Caco-2 (cell line): ENCODE measurements at regions not wholly inside any gene's neighbourhood (a gene's known extent, or its start where the extent isn't known, plus 50 kb on each side); places are given as distances from the start of the nearest gene placed in this dataset.

Experiments
- BruUV-seq: library from RNA; stranded (reverse); fragments of 400-500 nt; replicated peaks from 2 replicates; lab custom pipeline; 2021; lab: Mats Ljungman, UMichigan
- CTCF ChIA-PET: fragments of 300-600 bp; sonication (Branson Sonifier 250); formaldehyde crosslinking; loops from one replicate; lab custom pipeline; 2022; ENCODE audit warnings: antibody characterized with exemption; lab: Charles Lee
- POLR2A ChIA-PET: fragments of 300-600 bp; sonication (Branson Sonifier 250); formaldehyde crosslinking; loops from one replicate; lab custom pipeline; 2022; ENCODE audit warnings: antibody characterized with exemption; lab: Charles Lee
- DNase-seq, 2 experiments: peaks; one replicate each; pipeline versions ENCODE4 v3.0.0 to v3.0.0-alpha.2; 2020 to 2022
- H3K27me3 ChIP-seq: replicated peaks from 2 replicates; pipeline ENCODE4 v1.6.0; 2011; ENCODE audit warnings: low read length; ENCODE audit not compliant: control insufficient read depth, insufficient read depth
- H3K36me3 ChIP-seq: 2 replicates; pipeline ENCODE4 v1.5.1; 2011; ENCODE audit warnings: low read length; ENCODE audit not compliant: control insufficient read depth, insufficient read depth
- H3K4me1 ChIP-seq: fragments of 250-450 bp; sonication (Bioruptor Pico); 2 replicates; pipeline ENCODE4 v1.5.1; 2020; ENCODE audit warnings: mild to moderate bottlenecking
- H3K4me3 ChIP-seq: 2 replicates; pipeline ENCODE4 v1.5.1; 2011; ENCODE audit warnings: low read depth, mild to moderate bottlenecking, control low read depth, low read length
- H3K9me3 ChIP-seq: fragments of 250-450 bp; sonication (Bioruptor Pico); 2 replicates; pipeline ENCODE4 v1.5.1; 2020; ENCODE audit warnings: mild to moderate bottlenecking, moderate library complexity
- H3K27ac Mint-ChIP-seq: one replicate; pipeline ENCODE4 v1.8.0; 2022; ENCODE audit warnings: mixed read lengths; ENCODE audit not compliant: unreplicated experiment
- H3K27me3 Mint-ChIP-seq: one replicate; pipeline ENCODE4 v1.8.0; 2022; ENCODE audit warnings: mixed read lengths; ENCODE audit not compliant: insufficient read depth, unreplicated experiment
- H3K36me3 Mint-ChIP-seq: one replicate; pipeline ENCODE4 v1.8.0; 2022; ENCODE audit warnings: mild to moderate bottlenecking, mixed read lengths; ENCODE audit not compliant: insufficient read depth, unreplicated experiment
- H3K4me1 Mint-ChIP-seq: one replicate; pipeline ENCODE4 v1.8.0; 2022; ENCODE audit warnings: low read depth, mixed read lengths; ENCODE audit not compliant: unreplicated experiment
- H3K4me3 Mint-ChIP-seq: one replicate; pipeline ENCODE4 v1.8.0; 2022; ENCODE audit warnings: mild to moderate bottlenecking, moderate library complexity, mixed read lengths; ENCODE audit not compliant: unreplicated experiment
- H3K9me3 Mint-ChIP-seq: one replicate; pipeline ENCODE4 v1.8.0; 2022; ENCODE audit warnings: mixed read lengths; ENCODE audit not compliant: unreplicated experiment
- CTCF ChIP-seq, 2 experiments: fragments of 200-600 bp in 1 of 2; IDR thresholded peaks; 1 replicate in 1 of 2; 2 replicates in 1 of 2; pipeline versions ENCODE4 v1.5.1 to v1.8.0; 2011 to 2022; ENCODE audit warnings: antibody characterized with exemption in 1 of 2, control low read depth in 1 of 2, inconsistent platforms in 1 of 2, low read depth in 1 of 2, low read length in 1 of 2, mild to moderate bottlenecking in 1 of 2, moderate library complexity in 1 of 2; ENCODE audit not compliant: insufficient read depth in 1 of 2, severe bottlenecking in 1 of 2, unreplicated experiment in 1 of 2
- intact Hi-C: fragments of 100-400 bp; cut with micrococcal nuclease; formaldehyde crosslinking; loops from one replicate; pipeline ENCODE4 v1.10.0; 2022; ENCODE audit not compliant: unreplicated experiment

- H3K4me1 Mint-ChIP-seq: no peaks in the 10 kb centered on the region
- H3K9me3 ChIP-seq: no peaks in the 10 kb centered on the region
- BruUV-seq: no TSS peak
- no peak for DNase-seq
- TF ChIP-seq CTCF (IDR thresholded peaks at IDR 0.05; ENCODE audit: insufficient read depth in 1 of 2, low read depth in 1 of 2, low read length in 1 of 2, severe bottlenecking in 1 of 2, unreplicated experiment in 1 of 2): no peak
- no peaks in the 10 kb centered on the region for H3K36me3 Mint-ChIP-seq
- no peaks in the 10 kb centered on the region; the same call in 1 of the 2 replicates for H3K27me3 ChIP-seq
- intact Hi-C loops: no loop called here
- H3K4me3 Mint-ChIP-seq: no peak overlapping the region
- H3K4me3 ChIP-seq: no peak overlapping the region
- H3K9me3 Mint-ChIP-seq: no peaks in the 10 kb centered on the region
- no peaks in the 10 kb centered on the region for H3K36me3 ChIP-seq
- ChIA-PET CTCF (no interaction called here), POLR2A (no interaction called here)
- H3K27me3 Mint-ChIP-seq: peaks cover 6% of the 10 kb centered on the region
- H3K4me1 ChIP-seq: no peaks in the 10 kb centered on the region
- no peak overlapping the region for H3K27ac Mint-ChIP-seq
Observed at GRCh38 chr2:17229414-17229813, 288.8 kb downstream of the RAD51AP2 start.

- ChIA-PET POLR2A (no interaction called here), CTCF (no interaction called here)
- H3K4me1 Mint-ChIP-seq: no peaks in the 10 kb centered on the region
- no TSS peak for BruUV-seq
- Histone ChIP-seq H3K36me3 (no peaks in the 10 kb centered on the region), H3K27me3 (no peaks in the 10 kb centered on the region; the same call in 1 of the 2 replicates), H3K9me3 (no peaks in the 10 kb centered on the region), H3K4me3 (no peak overlapping the region), H3K4me1 (no peaks in the 10 kb centered on the region)
- H3K36me3 Mint-ChIP-seq: no peaks in the 10 kb centered on the region
- DNase-seq: no peak
- no peaks in the 10 kb centered on the region for H3K9me3 Mint-ChIP-seq
- intact Hi-C loops: no loop called here
- peaks cover 6% of the 10 kb centered on the region for H3K27me3 Mint-ChIP-seq
- H3K27ac Mint-ChIP-seq: no peak overlapping the region
- no peak overlapping the region for H3K4me3 Mint-ChIP-seq
- TF ChIP-seq CTCF (IDR thresholded peaks at IDR 0.05; ENCODE audit: insufficient read depth in 1 of 2, low read depth in 1 of 2, low read length in 1 of 2, severe bottlenecking in 1 of 2, unreplicated experiment in 1 of 2): no peak
Observed at GRCh38 chr2:17228461-17228860, 289.8 kb downstream of the RAD51AP2 start.

- H3K9me3 ChIP-seq: no peaks in the 10 kb centered on the region
- H3K27me3 ChIP-seq: no peaks in the 10 kb centered on the region; the same call in 1 of the 2 replicates
- no peaks in the 10 kb centered on the region for H3K36me3 ChIP-seq
- ChIA-PET POLR2A (no interaction called here), CTCF (no interaction called here)
- H3K4me3 Mint-ChIP-seq: no peak overlapping the region
- H3K4me1 ChIP-seq: no peaks in the 10 kb centered on the region
- H3K36me3 Mint-ChIP-seq: no peaks in the 10 kb centered on the region
- BruUV-seq: no TSS peak
- no peak for TF ChIP-seq CTCF (IDR thresholded peaks at IDR 0.05; ENCODE audit: insufficient read depth in 1 of 2, low read depth in 1 of 2, low read length in 1 of 2, severe bottlenecking in 1 of 2, unreplicated experiment in 1 of 2)
- no peak overlapping the region for H3K27ac Mint-ChIP-seq
- no peak for DNase-seq
- peaks cover 11% of the 10 kb centered on the region for H3K27me3 Mint-ChIP-seq
- no peaks in the 10 kb centered on the region for H3K9me3 Mint-ChIP-seq
- H3K4me1 Mint-ChIP-seq: no peaks in the 10 kb centered on the region
- intact Hi-C loops: no loop called here
- no peak overlapping the region for H3K4me3 ChIP-seq
Observed at GRCh38 chr2:17227856-17228255, 290.4 kb downstream of the RAD51AP2 start.
